Activated CD4-positive, alpha-beta T cell treated with anti-CD3 and anti-CD28 coated beads, Interleukin-2, amount 50 U/mL, for 48 hours (primary cell): ENCODE measurements at regions not wholly inside any gene's neighbourhood (a gene's known extent, or its start where the extent isn't known, plus 50 kb on each side); places are given as distances from the start of the nearest gene placed in this dataset.

Experiments used
- DNase-seq, 2 experiments: peaks; one replicate each; pipeline ENCODE4 v3.0.0-alpha.2; 2020

DNA sequence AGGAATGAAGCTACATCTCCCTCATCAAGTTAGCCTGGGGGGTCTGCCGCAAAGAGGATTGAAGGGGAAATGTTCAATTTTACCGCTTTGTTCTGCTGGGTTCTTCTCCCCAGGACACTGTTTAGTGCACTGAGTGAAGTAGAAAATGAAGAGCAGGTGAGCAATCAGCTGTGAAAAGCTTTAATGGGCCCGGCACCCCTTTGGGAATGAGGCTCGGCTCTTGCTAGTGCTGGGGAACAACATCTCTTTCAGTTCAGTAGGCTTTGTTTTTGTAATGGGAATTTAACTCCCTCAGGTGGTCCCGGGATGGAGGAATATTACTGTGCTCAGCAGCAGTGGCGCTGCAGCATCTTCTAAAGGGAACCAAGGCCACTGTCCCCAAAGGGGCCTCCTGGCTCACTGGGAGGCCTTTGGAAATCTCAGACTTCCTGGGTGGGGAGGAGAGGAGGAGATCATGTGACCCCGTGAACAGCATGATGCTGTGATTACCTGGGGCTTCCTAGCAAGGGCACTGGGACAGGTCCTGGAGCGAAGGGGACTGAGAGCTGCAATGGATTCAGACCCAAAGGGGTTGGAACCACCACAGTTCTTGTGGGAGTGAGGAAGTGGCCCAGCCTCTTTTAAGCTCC, 85.2 kb upstream of the MAX start:
- DNase-seq: no peak

GRCh38 chr14:65190312-65190711, 88.0 kb upstream of the MAX start:
- DNase-seq: no peak

DNA sequence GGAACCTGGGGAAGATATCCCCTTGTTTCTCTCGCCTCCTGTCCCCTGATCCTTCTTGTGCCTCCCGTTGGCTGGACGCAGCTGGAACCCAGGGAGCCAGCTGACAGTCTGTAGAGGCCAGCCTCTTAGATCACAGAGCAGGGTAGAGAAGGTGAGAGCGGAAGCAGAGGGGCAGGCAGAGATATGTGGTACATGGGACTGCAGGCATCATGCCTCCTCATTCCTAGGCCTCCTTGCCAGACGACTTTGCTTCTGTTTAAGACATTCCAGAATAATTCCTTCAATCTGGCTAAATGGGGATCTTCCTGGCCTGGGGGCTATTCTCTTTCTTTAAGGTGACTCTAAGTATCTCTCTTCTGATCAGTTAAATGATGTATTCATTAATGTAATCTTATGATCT, 89.4 kb upstream of the MAX start:
- DNase-seq: no peak

GRCh38 chr14:65192686-65193085, 90.4 kb upstream of the MAX start:
- no peak for DNase-seq

GRCh38 chr14:65193916-65194590, 91.7 kb upstream of the MAX start:
- no peak for DNase-seq

DNA sequence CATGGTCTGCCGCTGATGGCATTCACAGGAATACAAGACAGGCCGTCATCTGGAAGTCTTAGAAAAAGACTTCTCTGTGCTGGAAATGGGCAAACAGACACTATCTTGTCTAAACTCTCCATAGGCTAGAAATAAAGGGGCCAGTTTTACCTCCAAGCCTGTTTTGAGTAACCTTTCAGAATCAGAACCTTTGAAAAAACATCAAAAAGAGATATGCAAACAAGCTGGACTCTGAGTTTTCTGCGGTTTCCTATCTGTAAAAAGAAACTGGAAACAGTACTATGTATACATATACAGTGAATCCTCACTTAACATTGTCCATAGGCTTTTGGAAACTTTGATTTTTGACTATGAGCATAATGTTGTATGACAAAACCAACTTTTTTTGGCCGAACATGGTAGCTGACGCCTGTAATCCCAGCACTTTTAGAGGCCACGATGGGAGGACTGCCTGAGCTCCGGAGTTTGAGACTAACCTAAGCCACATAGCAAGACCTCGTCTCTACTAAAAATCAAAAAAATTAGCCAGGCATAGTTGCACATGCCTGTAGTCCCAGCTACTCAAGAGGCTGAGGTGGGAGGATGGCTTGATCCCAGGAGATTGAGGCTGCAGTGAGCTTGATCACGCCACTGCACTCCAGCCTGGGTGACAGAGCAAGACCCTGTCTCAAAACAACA, 92.9 kb upstream of the MAX start:
- DNase-seq: no peak

- no peak for DNase-seq
These were observed 96.0 kb upstream of the MAX start for GRCh38 chr14:65198346-65198745.

- no peak for DNase-seq
These were observed 98.1 kb upstream of the MAX start for GRCh38 chr14:65200454-65200853.

- no peak for DNase-seq
These were observed 101.3 kb upstream of the MAX start for GRCh38 chr14:65203574-65203973.

DNA sequence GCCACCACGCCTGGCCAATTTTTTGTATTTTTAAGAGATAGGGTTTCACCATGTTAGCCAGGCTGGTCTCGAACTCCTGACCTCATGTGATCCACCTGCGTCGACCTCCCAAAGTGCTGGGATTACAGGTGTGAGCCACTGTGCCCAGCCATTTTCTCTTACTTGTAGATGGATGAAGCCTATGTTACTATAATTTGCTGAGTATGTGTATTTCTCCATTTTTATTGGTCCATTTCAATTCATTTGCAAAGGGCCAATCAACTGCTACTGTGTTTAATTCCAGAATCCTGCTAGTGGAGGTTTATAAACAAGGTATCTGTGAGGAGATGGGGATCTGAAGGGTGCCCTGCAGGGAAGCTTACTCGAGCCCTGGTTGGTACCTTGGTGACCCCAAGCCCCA, 101.7 kb upstream of the MAX start:
- DNase-seq: no peak

- no peak for DNase-seq
These were observed 103.7 kb upstream of the MAX start for GRCh38 chr14:65206078-65206447.

- peak in 1 of 2 experiments; percentile 37 for DNase-seq
These were observed 104.3 kb upstream of the MAX start for GRCh38 chr14:65206448-65207096.

DNA sequence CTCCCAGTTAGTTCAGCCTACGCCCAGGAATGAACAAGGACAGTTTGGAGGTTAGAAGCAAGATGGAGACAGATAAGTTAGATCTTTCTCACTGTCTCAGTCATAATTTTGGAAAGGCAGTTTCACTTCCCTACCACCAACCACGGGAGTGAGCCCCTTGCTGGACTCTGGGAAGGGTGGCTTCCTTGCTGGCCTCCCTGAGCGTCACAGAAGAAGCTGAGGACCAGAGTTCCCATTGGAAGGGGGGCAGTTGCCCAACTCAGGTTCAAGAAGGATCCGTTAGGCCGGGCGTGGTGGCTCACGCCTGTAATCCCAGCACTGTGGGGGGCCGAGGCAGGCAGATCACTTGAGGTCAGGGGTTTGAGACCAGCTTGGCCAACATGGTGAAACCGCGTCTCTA, 106.2 kb upstream of the MAX start:
- DNase-seq: no peak

GRCh38 chr14:65210118-65210821, 108.0 kb upstream of the MAX start:
- no peak for DNase-seq

DNA sequence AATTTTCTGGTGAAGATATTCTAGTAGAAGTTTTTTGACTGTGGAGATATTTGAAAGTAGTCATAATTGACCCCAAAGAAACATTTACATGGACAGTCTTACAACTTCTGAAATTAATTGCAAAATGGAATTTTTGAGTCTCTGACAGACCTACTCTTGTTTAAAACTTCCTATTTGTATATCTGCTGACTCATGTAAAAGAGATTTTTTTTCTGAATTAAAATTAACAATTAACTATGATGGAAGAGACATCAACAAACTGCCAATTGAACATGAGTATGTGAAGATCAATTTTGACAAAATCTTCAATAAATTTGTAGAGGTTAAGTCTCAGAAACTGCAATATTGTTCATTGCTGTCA, 108.5 kb upstream of the MAX start:
- no peak for DNase-seq

- no peak for DNase-seq
These were observed 109.1 kb upstream of the MAX start for GRCh38 chr14:65211341-65211987.

GRCh38 chr14:65213316-65213715, 111.0 kb upstream of the MAX start:
- DNase-seq: no peak

GRCh38 chr14:65214741-65215140, 112.4 kb upstream of the MAX start:
- no peak for DNase-seq

- DNase-seq: no peak
These were observed 117.0 kb upstream of the MAX start for GRCh38 chr14:65219353-65219752.

DNA sequence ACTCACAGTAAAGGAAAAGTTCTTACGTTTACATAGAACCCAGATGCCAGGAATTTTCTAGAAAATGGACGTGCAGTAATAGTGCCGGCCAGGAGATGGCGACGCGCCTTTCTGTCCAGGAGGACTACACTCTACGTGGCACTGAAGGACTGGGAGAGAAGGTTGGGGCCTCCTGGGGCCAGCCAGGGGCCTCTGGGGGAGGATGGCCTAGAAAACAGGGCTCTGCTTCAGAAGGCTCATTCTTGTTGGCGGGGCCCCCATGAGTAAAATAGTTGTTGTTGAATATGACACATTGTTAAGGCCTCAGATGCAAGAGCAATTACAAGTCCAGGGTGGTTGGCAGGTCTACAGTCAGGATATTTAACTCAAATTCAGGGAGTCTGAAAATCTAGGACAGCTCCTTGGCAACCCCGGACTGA, 120.1 kb upstream of the MAX start:
- peak; percentile 71 to 76 for DNase-seq

- peak in 1 of 2 experiments; percentile 27 for DNase-seq
These were observed 121.3 kb upstream of the MAX start for GRCh38 chr14:65223636-65224035.

- DNase-seq: peak in 1 of 2 experiments; percentile 26
These were observed 122.5 kb upstream of the MAX start for GRCh38 chr14:65224799-65225198.
